HAP-1 (cell line): ENCODE measurements at regions not wholly inside any gene's neighbourhood (a gene's known extent, or its start where the extent isn't known, plus 50 kb on each side); places are given as distances from the start of the nearest gene placed in this dataset.

Experiments used
- DNase-seq, 2 experiments: peaks; one replicate each; pipeline ENCODE4 v3.0.0-alpha.2; 2016 to 2020; ENCODE audit warnings: low spot score in 2 of 2
- H3K27me3 ChIP-seq: fragments of 250-450 bp; sonication (Bioruptor Pico); 2 replicates; pipeline ENCODE4 v1.5.1; 2020; ENCODE audit warnings: low read depth, mild to moderate bottlenecking, moderate library complexity
- H3K36me3 ChIP-seq: fragments of 250-450 bp; sonication (Bioruptor Pico); replicated peaks from 2 replicates; pipeline ENCODE4 v1.5.1; 2020; ENCODE audit warnings: mild to moderate bottlenecking
- H3K4me1 ChIP-seq: fragments of 250-450 bp; sonication (Bioruptor Pico); 2 replicates; pipeline ENCODE4 v1.5.1; 2020; ENCODE audit warnings: mild to moderate bottlenecking
- H3K4me3 ChIP-seq: fragments of 250-450 bp; sonication (Bioruptor Pico); 2 replicates; pipeline ENCODE4 v1.5.1; 2020; ENCODE audit warnings: mild to moderate bottlenecking, moderate library complexity
- H3K9me3 ChIP-seq: fragments of 250-450 bp; sonication (Bioruptor Pico); 2 replicates; pipeline ENCODE4 v1.5.1; 2020; ENCODE audit warnings: mild to moderate bottlenecking, moderate library complexity
- in situ Hi-C: fragments of 300-500 bp; cut with MboI; formaldehyde crosslinking; loops from 3 replicates; pipeline ENCODE4 v1.14.3; 2020; ENCODE audit warnings: low sequenced_read_pairs, inconsistent platforms, mixed read lengths

DNA sequence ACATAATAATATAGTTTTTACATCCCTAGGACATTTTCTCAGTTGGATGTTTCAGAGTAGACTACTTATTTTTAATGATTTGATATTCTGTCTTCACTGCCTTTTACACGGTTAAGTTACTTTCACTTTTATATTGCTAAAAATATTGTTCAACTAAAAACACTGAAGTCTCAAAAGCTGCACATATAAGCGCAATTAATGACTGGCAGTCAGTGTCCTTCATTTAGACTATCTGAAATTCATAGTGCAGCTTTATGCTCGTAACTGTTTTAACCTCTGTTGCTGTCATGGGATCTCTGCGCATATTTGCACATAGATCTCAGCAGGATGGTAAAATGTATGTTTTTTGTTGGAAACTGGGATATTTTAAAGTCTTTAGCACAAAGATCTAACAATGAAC is 864.3 kb downstream of the SLITRK6 start:
- no peak for DNase-seq
- Histone ChIP-seq H3K4me3 (no peak overlapping the region), H3K9me3 (no peaks in the 10 kb centered on the region), H3K36me3 (no peaks in the 10 kb centered on the region), H3K4me1 (no peaks in the 10 kb centered on the region), H3K27me3 (no peaks in the 10 kb centered on the region)
- in situ Hi-C loops = no loop called here

DNA sequence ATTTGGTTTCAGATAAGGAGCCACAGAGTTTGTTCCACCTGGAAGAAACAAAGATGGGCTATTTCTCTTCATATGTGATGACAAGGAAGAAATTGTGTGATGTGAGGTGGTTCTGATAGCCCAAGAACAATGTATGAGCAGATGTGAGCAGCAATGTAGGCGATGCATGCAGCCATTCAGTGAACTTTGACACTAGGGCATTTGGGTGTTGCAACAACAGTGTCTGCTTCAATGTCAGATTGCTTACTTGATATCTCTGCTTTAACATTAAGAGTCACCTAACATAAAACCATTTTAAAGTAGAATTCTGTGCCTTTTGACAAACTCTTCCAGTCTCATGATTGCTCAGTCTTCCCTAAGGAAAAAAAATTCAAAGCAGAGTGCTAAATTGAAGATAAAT is 865.4 kb downstream of the SLITRK6 start:
- no peak overlapping the region for H3K4me3 ChIP-seq
- no peaks in the 10 kb centered on the region for H3K27me3 ChIP-seq
- in situ Hi-C loops = no loop called here
- H3K4me1 ChIP-seq = no peaks in the 10 kb centered on the region
- DNase-seq = no peak
- no peaks in the 10 kb centered on the region for H3K9me3 ChIP-seq
- no peaks in the 10 kb centered on the region for H3K36me3 ChIP-seq

DNA sequence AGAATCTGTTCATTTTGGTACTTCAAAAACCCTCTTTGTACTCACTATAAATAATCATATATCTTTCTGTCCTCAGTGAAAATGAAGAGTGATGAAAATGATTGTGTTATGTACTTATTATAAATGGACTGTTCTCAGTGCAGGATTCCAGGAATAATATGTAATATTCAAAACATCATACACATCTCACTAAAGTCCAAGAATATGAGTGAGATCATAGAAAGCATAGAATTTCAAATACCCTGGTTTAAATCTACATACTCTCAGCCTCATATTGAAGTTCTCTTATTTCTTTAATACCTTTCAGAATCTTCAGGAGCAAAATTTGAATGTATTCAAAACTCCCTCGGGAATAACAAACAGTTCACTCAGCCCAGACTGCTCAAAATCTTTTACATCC is 868.0 kb downstream of the SLITRK6 start:
- no peaks in the 10 kb centered on the region for H3K27me3 ChIP-seq
- in situ Hi-C loops = no loop called here
- H3K36me3 ChIP-seq = no peaks in the 10 kb centered on the region
- H3K4me3 ChIP-seq = no peak overlapping the region
- H3K4me1 ChIP-seq = no peaks in the 10 kb centered on the region
- H3K9me3 ChIP-seq = no peaks in the 10 kb centered on the region
- no peak for DNase-seq

DNA sequence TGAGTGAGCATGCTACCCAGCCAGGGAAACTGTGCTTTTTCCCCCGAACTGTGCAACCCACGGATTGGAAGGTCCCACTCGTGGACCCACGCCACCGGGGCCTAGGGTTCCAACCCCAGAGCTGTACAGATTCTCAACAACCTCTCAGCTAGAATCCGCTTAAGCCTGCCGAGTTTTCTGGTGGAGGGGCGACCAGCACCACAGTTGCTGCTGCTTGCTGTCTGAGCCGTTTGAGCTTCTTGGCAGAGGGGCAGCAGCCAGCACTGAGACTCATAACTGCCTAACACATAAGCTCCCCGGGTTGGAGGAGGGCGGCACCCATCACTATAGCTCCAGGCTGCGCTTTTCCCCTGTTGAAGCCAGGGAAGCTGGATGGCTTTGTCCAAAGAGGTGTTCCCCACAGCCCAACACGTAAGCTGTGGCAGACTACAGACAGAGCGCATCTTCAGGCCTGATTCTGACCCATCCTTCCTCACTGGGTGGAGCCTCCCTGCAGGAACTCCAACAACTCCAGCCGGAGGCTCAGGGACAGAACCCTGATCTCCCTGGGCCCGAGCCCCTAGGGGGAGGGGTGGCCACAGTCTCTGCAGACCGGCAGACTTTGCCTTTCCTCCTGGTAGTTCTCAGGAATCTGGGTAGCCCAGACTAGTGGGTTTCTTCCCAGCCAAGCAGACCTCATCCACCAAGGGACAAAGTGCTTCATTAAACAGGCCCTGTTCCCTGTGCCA is 871.6 kb downstream of the SLITRK6 start:
- no peaks in the 10 kb centered on the region for H3K27me3 ChIP-seq
- in situ Hi-C loops = no loop called here
- H3K4me3 ChIP-seq = no peak overlapping the region
- DNase-seq = no peak
- no peaks in the 10 kb centered on the region for H3K36me3 ChIP-seq
- no peaks in the 10 kb centered on the region for H3K9me3 ChIP-seq
- H3K4me1 ChIP-seq = peaks cover 9% of the 10 kb centered on the region

DNA sequence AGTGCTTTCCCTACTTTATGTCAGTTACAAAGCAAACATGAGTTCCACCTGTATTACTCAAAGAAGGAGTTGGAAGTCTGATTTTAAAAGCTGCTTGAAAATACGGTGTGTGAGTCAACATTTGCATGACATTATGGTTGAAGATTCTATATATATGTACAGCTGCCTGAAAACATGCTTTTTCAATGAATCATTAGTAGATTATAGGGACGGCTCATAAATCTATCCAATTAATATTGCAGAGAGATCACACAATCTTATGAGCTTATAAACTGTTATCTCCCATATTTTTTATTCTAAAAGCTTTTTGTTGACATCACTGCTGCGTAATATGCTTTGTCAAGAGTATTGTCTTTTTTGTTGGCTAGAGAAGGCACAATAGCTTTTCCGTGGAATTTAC is 873.8 kb downstream of the SLITRK6 start:
- no peak for DNase-seq

DNA sequence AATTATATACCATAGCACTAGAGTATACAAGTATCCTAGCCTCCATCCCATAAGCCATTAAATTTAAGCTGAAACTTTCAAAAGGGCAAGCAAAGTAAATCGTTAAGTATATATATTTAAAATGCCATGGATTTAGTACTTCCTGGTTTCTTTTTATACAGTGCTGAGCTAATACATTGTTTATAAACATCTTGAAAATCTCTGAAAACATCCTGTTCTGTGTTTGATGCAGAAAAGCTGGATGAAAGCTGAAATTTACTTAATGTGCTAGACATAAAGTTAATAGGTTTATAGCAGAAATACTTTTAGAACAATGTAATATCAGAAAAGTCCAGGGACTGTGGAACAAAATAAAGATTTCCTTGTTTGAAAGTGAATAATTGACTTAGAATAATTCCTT is 875.4 kb downstream of the SLITRK6 start:
- Histone ChIP-seq H3K36me3 (no peaks in the 10 kb centered on the region), H3K27me3 (no peaks in the 10 kb centered on the region; the same call in 1 of the 2 replicates), H3K4me1 (peaks cover 9% of the 10 kb centered on the region), H3K4me3 (no peak overlapping the region), H3K9me3 (no peaks in the 10 kb centered on the region)
- in situ Hi-C loops = no loop called here
- DNase-seq = no peak

More for the DNA sequence above, 873.8 kb downstream of the SLITRK6 start:
- Histone ChIP-seq H3K4me3 (no peak overlapping the region), H3K27me3 (no peaks in the 10 kb centered on the region; the same call in 1 of the 2 replicates), H3K4me1 (peaks cover 9% of the 10 kb centered on the region), H3K36me3 (no peaks in the 10 kb centered on the region), H3K9me3 (no peaks in the 10 kb centered on the region)
- in situ Hi-C loops = no loop called here

DNA sequence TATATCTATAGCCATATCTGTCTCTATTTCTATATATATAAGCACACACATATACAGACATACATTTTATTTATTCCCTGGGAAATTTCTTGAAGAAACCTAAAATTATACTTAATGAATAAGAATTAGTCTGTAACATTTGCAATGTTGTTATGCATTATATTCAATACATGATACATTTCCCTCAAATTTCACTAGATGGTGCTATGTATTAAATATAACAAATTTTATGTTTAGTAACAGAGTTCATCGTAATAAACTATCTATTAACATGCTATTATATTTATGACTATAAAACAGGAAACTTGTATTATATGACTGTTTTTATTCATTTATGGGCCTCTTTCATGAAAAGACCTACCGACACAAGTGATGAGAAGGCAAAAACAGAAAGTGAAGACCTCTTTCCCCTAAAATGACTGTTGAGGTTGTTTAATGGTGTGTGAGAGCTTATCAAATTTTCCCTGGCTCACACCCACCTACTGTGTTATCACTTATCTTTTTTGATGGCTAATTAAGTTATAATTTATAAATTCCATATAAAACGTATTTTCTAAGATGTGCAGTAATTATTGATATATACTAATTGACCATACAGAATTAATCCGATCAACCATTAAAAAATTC is 881.9 kb downstream of the SLITRK6 start:
- in situ Hi-C loops = no loop called here
- DNase-seq = no peak
- H3K36me3 ChIP-seq = no peaks in the 10 kb centered on the region
- H3K4me1 ChIP-seq = peaks cover 2% of the 10 kb centered on the region; the same call in 1 of the 2 replicates
- H3K4me3 ChIP-seq = no peak overlapping the region
- H3K9me3 ChIP-seq = no peaks in the 10 kb centered on the region
- H3K27me3 ChIP-seq = no peaks in the 10 kb centered on the region; the same call in 1 of the 2 replicates

DNA sequence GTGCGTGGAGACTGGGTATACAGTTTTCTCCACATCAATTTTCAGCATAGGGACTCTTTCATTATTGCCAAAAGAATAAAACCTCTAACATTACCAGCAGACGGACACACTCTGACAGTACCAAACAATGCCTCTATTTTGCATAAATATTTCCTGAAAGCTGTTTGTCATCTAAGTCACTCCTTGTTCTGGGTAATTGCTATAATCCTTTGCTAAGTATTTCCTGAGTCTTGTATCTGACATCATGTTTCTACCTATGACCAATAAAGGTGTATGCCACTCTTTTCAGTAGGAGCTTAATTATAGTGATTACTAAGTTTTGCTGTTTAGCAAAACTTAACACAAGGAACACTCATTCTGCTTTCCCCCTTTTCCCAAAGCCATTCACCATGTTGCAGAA is 886.5 kb downstream of the SLITRK6 start:
- Histone ChIP-seq H3K4me3 (no peak overlapping the region), H3K27me3 (no peaks in the 10 kb centered on the region), H3K4me1 (peaks cover 3% of the 10 kb centered on the region; the same call in 1 of the 2 replicates), H3K36me3 (no peaks in the 10 kb centered on the region), H3K9me3 (no peaks in the 10 kb centered on the region)
- in situ Hi-C loops = no loop called here
- DNase-seq = no peak

DNA sequence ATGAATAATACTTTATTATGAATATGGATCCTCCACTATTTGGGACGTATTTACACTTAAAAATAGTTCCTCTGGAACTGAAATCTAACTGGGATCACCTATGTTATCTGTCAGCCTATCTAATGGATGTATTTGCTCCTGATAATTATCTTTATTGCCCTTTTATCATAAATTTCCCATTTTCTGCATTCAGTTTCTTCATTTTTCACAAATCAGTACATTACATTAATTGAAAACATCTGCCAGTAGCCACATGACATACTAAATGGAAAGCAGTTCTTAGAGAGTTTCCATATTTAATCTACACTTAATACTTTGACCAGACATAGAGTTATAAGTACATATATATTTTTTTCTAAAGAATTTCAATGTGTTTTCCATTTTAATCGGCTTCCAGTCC is 888.8 kb downstream of the SLITRK6 start:
- in situ Hi-C loops = no loop called here
- Histone ChIP-seq H3K36me3 (no peaks in the 10 kb centered on the region), H3K9me3 (no peaks in the 10 kb centered on the region), H3K4me1 (peaks cover 3% of the 10 kb centered on the region; the same call in 1 of the 2 replicates), H3K27me3 (no peaks in the 10 kb centered on the region), H3K4me3 (no peak overlapping the region)
- no peak for DNase-seq

DNA sequence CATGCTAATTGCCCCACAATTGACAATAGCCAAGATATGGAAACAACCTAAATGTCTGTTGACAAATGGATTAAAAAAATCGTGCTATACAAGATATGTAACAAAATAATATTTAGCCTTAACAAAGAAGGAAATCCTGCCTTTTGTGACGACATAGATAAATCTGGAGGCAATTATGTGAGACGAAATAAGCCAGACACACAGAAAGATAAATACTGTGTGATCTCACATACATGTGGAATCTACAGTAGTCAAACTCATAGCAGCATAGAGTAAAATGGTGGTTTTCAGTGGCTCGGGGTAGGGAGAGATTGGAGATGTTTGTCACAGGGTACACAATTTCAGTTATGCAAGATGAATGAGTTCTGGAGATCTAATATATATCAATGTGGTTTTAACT is 895.8 kb downstream of the SLITRK6 start:
- no peak for DNase-seq
- in situ Hi-C loops = no loop called here
- no peaks in the 10 kb centered on the region for H3K4me1 ChIP-seq
- no peak overlapping the region for H3K4me3 ChIP-seq
- H3K36me3 ChIP-seq = no peaks in the 10 kb centered on the region
- no peaks in the 10 kb centered on the region for H3K9me3 ChIP-seq
- H3K27me3 ChIP-seq = no peaks in the 10 kb centered on the region

DNA sequence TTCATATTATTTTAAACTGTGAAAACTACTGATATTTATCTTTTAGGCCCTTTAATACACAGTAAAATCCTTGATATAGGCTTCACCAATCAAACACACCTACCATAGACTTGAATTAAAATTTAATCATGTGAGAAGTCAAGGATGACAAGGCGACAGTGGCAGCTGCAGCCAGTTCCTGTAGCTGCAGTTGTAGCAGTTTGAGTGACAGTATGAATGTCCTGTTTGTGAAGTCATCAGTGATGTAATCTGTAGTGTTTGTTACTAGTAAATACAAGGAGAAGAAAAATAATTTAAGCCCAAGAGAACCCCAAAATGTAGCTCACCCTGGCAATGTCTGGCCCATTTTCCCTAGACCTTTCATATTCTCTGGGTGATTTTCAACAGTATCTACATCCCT is 897.0 kb downstream of the SLITRK6 start:
- DNase-seq = no peak
- Histone ChIP-seq H3K27me3 (no peaks in the 10 kb centered on the region), H3K9me3 (no peaks in the 10 kb centered on the region), H3K36me3 (no peaks in the 10 kb centered on the region), H3K4me3 (no peak overlapping the region), H3K4me1 (no peaks in the 10 kb centered on the region)
- in situ Hi-C loops = no loop called here

DNA sequence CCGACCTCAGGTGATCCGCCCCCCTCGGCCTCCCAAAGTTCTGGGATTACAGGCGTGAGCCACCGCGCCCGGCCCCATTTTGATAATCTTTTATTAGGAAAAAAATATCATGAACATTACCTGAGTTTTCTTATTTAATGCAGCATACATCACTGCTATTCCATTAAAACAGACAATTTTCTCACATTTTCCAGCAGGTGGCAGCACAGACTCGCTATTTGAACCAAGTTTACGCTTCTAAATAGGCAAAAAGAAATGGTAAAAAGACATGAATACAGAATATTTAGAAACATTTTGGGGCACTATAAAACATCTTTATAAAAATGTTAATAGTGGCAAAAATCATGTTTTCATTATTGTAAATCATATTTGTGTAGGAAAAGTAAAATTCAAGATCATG is 903.1 kb downstream of the SLITRK6 start:
- no peaks in the 10 kb centered on the region for H3K4me1 ChIP-seq
- no peaks in the 10 kb centered on the region for H3K36me3 ChIP-seq
- in situ Hi-C loops = loop anchor here (10.0 kb wide), 1 partner anchor 909 kb away; no protein-coding TSS in a partner anchor
- H3K9me3 ChIP-seq = no peaks in the 10 kb centered on the region
- peak; percentile 63 to 64 for DNase-seq
- H3K27me3 ChIP-seq = no peaks in the 10 kb centered on the region
- H3K4me3 ChIP-seq = no peak overlapping the region

DNA sequence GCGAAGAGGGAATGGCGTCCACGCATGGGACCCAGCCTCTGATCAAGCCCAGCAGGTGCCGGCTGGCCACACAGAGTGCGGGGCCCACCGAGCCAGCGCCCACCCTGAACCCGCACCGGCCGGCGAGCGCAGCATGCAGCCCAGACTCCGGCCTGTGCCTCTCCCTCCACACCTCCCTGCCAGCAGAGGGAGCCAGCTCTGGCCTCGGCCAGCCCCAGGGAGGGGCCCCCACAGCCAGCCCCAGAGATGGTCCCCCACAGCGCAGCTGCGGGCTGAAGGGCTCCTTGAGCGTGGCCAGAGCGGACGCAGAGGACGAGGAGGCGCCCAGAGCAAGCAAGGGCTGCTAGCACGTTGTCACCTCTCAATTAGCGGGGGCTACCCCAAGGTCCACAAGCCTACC is 904.5 kb downstream of the SLITRK6 start:
- H3K27me3 ChIP-seq = no peaks in the 10 kb centered on the region
- no peak overlapping the region for H3K4me3 ChIP-seq
- in situ Hi-C loops = loop anchor here (10.0 kb wide), 1 partner anchor 910 kb away; no protein-coding TSS in a partner anchor
- no peak for DNase-seq
- H3K9me3 ChIP-seq = no peaks in the 10 kb centered on the region
- H3K4me1 ChIP-seq = no peaks in the 10 kb centered on the region
- no peaks in the 10 kb centered on the region for H3K36me3 ChIP-seq

DNA sequence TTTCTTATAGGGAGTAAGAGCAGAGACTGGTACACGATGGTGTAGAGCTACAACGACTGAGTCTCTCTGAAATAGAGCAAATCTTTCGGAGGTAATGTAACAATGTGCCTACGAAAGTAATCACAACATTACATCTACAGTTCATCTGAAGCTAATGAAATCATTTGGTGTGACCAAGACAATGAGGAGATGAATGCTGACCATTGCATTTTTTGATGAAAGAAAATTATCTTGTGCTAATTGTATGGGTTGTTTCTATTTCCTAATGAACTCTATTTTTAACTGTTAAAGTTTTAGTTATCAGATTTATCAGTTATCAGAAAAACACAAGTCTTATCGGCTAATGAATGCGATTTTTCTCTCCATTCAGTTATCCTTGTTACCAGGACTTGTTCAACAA is 913.4 kb downstream of the SLITRK6 start:
- no peaks in the 10 kb centered on the region for H3K4me1 ChIP-seq
- no peaks in the 10 kb centered on the region for H3K36me3 ChIP-seq
- H3K27me3 ChIP-seq = no peaks in the 10 kb centered on the region
- in situ Hi-C loops = no loop called here
- DNase-seq = no peak
- no peaks in the 10 kb centered on the region for H3K9me3 ChIP-seq
- no peak overlapping the region for H3K4me3 ChIP-seq
